ENCODE measurements at regions not wholly inside any gene's neighbourhood (a gene's known extent, or its start where the extent isn't known, plus 50 kb on each side); places are given as distances from the start of the nearest gene placed in this dataset.

DNA sequence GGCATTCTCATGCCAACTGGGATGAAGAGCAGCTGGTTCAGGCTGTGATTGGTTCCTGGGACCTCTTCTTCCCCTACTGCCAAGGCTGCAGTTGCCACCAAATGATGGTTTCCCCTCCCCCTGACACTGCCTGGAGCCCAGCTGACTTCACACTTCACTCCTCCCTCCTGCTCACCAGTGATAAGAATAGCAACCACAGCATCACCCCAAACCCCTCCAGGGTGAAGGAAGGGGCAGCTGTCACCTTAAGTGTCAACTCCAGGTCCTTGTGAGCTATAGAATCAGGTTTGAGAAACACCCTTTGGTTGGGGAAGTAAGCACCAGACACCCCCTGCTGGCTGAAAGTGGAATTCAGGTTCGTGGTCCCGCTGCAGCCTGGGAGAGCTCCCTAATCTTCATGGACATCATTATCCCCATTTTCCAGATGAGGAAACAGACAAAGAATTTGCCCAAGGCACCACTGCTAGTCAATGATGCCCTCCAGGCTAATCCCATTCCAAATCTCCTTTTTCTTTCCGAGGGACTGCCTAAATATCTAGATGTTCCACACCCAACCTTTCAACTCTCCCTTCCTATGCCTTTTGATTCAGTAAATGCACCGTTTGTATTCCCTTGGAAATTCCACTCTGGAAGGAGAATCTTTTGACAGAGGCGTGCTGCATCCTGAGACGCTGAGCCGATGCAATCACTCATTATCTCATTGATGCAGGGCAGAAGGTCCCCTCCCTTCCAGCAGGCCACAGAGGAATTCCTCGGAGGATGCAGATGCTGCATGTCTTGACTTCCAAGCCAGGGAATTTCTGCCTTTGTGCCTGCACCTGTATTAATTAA, 50.6 kb upstream of the UQCRFS1 start:
- DNase-seq (ENCODE audit: low read depth), result peak; percentile 32

DNA sequence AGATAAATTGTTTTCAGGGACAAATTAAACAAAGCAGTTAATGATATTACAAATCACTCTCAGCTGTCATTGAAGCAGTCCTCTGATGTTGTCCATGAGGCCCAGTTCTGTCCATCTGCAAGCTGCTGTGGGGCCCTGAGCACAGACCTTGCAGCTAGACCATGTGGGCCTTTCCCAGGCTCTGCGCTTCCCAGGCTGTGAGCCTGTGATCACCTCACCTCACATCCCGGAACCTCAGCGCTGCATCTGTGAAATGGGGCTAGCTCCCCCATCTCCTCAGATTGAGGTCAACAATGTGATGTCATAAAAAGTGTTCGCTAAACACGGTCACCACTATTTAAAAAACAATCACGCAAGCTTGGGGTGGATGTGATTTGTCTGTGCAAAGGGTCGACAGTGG, 51.9 kb upstream of the UQCRFS1 start:
- no peak for DNase-seq (ENCODE audit: low read depth)

DNA sequence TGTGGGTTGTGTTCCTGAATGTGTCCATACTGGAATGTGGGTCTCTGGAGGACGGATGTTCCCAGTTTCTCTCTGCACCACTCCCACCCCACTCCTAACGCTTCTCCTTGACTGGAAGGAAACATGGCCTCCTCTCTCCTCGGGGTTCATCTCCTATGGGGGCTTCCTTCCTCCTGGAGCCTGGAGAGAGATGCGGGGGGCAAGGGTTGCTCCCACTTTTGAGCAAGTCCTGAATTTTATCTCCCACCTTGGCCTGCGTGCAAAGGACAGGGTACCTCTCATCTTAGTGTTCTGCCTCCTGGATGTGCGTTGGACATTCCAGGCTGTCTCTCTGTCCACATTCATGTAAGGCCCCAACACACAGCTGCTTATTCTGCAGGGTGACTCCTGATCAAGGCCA, 52.5 kb upstream of the UQCRFS1 start:
- DNase-seq (ENCODE audit: low read depth), result no peak

DNA sequence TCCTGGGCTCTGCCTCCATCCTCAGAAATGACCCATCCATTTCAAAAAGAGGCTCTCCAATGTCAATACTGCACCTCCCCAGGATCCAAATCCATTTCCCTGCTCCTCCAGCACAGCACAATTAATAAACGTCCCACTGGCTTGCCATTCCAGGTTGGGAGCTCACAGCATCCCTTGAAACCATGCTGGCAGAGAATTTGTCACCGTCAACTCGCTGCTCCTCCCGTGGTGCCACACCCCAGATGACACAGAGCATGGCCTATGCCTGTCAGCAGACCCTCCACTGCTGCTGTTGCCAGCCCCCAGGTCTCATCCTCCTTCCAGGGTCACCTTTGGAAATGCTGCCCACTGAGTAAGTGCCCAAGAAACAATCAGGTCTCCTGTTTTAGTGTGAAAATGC, 53.0 kb upstream of the UQCRFS1 start:
- DNase-seq (ENCODE audit: low read depth), result no peak

DNA sequence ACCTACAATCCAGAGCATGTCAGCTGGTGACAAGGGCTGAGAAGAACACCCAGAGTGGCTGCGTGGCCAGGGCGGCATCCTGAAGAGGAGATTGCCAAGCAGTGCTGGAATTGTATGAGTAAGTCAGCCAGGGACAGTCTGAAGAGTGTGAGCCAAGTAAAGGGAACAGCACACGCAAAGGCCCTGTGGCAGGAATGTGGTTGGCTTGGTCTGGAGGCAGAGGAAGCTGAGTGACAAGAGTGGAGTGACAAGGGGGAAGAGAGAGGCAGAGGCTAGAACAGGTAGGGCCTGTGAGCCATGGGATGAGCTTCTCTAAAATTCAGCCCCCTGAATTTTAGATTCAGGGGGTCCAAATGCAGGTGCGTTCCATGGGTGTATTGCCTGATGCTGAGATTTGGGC, 53.7 kb upstream of the UQCRFS1 start:
- DNase-seq (ENCODE audit: low read depth), result no peak

DNA sequence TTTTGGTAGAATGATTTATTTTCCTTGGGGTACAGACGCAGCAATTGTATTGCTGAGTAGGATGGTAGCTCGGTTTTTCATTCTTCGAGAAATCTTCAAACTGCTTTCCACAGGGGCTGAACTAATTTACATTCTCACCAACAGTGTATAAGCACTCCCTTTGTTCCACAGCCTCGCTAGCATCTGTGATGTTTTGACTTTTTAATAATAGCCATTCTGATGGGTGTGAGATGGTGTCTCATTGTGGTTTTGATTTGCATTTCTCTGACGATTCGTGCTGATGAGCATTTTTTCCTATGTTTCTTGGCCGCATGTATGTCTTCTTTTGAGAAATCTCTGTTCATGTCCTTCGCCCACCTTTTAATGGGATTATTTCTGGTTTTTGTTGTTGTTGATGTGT, 54.8 kb upstream of the UQCRFS1 start:
- no peak for DNase-seq (ENCODE audit: low read depth)

DNA sequence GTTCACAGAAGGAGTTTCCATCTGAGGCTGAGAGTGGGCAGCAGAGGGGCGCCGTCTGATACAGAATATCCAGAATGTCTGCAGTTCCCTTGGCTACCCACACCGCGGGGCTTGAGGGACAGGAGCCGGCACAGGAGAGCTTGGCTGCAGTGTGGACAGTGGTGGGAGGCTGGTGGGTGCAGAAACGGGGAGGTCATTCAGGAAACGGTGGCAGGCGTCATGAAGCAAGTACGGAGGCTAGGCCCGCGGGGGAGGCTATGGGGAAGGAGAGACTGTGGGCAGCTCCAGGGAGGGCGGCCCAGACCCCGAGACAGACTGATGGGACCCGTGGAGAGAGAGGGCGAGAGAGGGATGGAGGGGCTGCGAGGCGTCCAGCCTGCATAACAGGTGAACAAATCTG, 55.2 kb upstream of the UQCRFS1 start:
- no peak for DNase-seq (ENCODE audit: low read depth)

DNA sequence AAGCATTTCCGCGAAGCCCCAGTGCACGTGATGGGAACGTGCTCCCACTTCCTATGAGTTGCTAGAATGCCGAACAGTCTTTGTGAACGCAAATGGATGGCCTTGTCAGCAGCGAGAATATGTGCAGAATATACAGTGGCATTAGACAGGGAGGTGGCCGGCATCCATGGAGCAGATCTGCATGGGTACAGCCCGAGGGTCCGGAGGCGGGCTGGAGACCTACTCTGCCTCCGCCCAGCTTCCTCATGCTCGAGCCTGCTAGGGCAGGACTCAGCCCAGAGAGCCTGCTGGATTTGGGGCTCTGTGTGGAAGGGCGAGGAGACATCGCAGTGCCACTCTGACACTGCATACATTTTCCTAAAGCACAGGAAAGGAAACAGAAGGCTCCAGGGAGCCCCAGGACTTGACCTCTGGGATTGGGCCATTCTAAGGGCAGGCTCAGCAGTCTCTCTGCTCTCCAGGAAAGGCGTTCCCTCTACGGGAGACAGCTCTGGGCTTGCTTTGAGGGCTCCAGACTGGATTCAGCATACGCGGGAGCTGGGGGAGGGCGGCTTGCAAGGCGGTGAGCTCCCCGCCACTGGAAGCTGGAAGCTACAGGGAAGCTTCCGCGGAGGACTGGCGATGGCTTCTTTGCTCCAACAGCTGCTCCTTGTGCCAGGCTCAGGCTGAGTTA, 55.9 kb upstream of the UQCRFS1 start:
- no peak for DNase-seq (ENCODE audit: low read depth)

DNA sequence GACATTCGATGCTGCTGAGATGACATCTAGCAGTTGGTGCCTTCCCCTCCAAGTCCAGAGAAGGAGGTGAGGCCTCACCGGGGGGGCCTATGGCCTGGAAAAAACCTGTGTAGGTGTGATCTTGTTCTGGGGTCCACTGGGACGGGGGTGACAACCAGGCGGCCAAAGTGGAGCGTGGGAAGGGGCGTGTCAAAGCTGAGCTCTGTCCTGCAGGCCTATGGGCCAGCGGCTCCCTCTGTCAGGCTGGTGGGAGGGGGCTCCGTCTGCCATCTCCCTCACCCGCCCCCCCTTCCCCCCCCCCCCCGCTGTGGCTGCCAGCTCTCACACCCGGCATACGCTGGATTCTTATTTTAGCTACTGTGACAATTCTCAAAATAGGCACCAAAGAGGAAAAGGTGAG, 56.7 kb upstream of the UQCRFS1 start:
- DNase-seq (ENCODE audit: low read depth), result no peak

DNA sequence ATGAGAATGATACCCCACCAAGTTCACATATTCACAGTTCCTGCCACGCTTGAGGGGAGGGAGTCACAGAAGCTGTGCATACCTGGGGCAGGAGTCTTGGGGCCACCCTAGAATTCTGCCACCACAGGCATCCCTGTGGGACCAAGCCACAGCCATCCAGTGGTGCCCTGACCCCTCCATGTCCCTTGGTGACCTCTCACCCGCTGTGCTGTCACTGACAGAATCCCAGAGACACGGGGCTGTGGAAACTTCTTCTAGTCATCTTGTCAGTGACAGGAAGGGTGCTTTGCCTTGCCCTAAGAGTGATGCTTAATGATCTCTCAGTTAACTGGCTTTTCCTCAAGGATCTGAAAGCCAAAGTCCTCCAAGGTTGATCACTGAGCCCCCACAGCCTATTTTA, 58.4 kb upstream of the UQCRFS1 start:
- no peak for DNase-seq (ENCODE audit: low read depth)

DNA sequence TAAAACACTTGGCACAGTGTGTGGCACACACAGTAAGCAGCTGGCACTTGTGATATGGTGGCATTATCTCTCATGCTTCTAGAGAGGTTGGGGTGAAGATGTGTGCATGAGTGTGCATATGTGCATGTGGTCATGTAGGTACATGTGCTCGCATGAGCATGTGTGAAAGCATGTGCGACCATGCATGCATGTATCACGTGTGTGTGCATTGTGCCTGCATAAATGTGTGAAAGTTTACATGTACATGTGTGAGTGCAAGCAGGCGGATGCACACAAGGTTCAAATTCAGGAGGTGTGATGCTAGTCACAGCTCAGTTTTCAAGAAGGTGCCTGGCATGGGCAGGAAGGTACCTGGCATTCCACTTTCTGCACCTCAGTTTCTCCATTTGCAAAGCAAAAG, 59.0 kb upstream of the UQCRFS1 start:
- DNase-seq (ENCODE audit: low read depth), result no peak

DNA sequence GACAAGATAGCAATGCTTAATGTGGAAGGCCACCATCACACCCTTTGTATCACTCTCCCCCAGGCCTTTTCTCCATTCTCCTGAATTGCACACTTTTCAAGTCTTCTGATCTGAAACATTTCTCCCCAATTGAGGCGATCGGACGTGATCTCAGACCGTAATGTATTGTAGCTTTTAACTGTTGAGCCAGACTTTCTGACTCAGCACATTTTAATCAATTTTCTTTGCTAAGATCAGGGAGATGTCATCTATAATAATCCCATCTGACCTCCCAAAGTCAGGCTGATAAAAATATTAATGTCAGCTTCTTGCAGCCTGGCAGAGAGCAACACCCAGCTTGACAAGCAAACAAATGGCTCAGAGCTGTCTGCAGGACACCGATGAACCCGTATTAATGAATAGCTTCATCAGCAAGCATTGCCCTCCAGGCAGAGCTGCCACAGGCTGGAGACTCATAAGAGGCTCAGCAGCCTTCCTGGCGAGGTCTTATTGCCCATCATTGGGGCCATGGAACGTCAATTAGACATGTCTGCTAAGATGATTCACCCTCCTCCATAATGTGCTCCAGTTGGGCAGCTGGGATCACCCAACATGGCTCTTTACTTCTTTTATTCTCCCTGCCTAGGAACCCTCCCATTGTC, 60.2 kb upstream of the UQCRFS1 start:
- DNase-seq (ENCODE audit: low read depth), result no peak

DNA sequence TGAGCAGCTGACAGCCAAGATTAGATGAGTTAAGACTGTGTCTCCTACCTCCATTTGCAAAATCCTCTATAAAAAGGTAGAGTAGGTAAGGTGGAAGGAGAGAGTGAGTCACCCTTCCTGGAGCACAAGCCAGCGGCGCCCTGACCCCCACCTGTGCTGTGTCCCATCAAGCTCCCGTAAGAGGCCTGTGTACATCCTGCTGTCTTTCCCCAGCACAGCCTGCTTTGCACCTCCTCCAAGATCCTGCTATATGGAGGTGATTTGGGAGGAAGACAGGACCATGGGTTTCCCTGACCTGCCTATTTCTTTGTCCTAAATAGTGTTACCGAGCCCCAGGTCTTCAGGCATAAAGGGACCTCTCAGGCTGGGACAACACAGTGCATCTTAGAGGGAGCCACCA, 62.3 kb upstream of the UQCRFS1 start:
- DNase-seq (ENCODE audit: low read depth), result no peak

DNA sequence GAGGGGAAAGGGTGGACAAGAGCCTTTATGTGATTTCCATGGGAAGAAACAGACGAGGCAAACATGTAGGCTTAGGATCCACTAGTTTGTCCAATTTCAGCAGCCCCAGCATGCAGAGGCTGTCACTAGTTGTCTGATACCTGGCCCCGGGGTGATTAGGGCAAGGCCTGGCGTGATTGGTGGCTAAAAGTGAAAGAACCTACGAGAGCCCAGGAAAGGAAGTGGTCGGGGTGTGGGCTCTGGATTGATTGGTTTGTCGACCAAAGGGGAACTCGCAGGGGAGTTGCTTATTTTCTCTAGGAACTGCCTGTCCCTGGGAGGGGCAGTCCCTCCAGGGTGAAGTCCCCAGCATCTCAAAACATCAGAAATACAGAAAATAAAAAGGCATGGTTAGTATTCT, 64.2 kb upstream of the UQCRFS1 start:
- peak; percentile 23 for DNase-seq (ENCODE audit: low read depth)

DNA sequence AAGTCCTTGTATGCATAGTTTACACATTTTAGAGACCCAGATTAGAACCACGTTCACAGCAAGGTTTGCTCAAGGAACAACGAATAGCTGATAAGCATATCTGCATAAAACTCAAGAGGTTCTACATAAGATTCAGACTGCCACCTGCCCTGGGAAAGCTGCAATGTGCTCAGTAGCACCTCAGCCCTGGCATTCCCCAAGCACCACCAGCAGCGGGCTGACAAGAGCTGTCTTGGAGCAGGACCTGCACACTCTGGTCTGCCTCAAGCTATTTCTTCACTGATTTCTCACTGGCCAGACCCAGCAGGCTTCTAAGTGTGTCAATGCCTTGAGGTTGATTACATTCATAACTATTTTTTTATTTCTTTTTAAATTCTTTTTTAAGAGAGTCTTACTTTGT, 65.8 kb upstream of the UQCRFS1 start:
- DNase-seq (ENCODE audit: low read depth), result no peak

DNA sequence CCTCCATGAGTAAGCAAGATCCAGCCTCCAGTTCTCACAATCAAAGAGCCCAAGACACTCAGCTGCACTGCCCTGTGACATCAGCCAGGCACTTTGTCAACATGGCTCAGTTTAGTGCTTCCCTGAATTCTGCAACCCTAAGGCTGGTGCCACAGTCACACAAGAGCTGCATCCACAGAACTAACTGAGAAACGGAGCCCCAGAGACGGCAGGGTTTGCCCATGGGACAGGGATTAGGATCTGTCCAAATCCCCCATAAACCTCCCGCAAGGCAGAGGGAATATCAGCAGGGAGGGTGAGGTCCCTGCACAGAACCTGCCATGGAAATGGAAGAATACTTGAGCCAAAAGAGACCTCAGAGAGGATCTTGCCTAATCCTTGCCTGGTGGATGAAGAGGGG, 70.4 kb upstream of the UQCRFS1 start:
- DNase-seq (ENCODE audit: low read depth), result no peak

DNA sequence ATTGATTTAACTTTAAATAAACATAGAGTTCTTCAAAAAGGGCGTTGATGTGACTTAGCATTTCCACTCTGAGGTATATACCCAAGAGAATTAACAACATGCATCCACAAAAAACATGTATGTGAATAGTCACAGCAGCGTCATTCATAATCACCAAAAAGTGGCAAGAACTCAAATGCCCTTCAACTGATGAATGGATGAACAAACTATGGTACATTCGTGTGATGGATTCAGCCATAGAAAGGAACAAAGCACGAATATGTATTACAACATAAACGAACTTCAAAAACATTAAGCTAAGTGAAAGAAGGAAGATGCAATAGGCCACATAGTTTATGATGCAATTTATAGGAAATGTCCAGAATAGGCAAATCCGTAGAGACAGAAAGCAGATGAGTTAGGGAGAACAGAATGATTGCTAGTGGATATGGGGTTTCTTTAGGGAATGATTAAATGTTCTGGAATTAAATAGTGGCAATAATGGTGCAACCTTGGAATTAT, 72.3 kb upstream of the UQCRFS1 start:
- no peak for DNase-seq (ENCODE audit: low read depth)

DNA sequence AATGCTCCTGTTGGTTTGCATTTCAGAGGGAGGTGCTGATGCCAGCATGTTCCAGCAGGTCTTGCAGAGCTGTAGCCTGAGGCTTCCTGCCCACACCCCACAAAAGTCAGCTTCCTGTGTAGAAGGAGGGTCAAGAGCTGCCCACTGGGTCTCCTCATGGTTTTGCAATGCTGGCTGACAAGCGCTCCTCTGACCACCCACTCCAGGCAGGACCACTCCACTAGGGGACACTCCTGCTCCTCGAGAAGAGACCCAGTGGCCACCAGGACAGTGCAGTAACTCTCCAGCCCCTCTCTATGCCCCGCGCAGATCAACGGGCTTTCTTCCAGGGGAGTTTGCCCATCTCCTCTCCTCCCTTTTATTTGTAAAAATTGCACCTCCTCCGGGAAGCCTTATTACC, 72.9 kb upstream of the UQCRFS1 start:
- DNase-seq (ENCODE audit: low read depth), result no peak

DNA sequence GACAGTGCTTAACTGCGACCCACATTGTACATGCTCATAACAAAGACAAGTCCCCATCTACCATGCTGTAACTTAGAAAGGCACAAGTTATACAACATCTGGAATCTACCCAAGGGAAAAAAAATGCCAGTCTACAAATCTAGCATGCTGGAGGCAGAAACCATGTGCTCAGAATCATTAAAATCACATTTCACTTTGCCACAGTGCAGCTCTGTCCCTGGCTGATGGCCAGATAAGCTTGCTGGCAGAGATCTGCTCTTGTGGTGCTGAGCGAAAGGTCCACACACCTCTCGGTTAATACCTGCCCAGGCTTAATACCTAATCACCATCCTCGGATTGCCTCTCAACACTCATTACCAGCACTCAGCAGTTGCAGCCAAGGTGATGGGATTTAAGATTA, 74.1 kb upstream of the UQCRFS1 start:
- DNase-seq (ENCODE audit: low read depth), result no peak

DNA sequence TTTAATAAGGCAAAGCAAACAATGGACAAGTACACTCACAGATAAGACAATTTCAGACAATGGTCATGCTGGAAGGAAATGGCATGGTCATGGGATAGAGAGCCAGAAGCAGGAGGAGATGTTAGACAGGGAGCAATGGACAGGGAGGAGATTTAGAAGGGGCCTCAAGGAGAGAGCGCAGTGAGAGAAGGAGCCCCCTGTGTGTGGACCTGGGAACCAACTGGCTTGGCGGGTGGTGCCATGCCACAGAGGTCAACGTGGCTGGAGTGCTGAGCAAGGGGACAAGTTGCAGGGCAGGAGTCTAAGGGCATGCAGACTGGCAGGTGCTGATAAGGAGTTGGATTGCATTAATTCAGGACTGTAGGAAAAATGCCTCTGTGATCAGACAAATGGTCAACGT, 75.3 kb upstream of the UQCRFS1 start:
- DNase-seq (ENCODE audit: low read depth), result no peak

DNA sequence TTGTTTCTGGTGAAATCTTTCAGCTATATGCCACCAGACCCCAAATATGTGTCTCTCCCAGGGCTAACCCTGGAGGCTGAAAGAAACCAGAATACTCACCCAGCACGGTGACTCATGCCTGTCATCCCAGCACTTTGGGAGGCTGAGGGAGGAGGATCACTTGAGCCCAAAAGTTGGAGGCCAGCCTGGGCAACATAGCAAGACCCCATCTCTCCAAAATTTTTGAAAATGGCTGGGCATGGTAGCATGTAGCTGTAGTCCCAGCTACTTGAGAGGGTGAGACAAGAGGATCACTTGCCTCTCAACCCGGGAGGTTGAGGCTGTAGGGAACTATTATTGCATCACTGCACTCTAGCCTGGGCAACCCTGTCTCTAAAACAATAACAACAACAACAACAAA, 76.1 kb upstream of the UQCRFS1 start:
- no peak for DNase-seq (ENCODE audit: low read depth)

DNA sequence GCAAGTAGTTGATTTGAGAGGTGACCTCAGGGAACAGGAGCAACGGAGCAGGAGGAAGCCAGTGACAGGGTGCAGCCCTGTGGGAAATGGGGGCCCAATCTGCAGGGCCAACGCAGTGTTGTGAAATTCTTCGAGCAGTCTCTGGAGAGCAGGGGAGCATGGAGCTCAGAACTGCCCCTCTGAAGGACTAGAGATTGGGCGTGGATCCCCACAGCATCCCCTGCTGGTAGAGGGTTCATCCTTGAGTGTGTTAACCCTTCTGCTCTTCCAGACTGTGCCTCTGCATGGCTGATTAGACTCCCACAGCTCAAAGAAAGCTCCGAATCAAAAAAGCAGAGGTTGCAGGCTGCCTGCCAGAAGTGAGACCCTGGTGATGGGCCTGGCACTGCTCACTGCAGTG, 77.9 kb upstream of the UQCRFS1 start:
- DNase-seq (ENCODE audit: low read depth), result no peak

DNA sequence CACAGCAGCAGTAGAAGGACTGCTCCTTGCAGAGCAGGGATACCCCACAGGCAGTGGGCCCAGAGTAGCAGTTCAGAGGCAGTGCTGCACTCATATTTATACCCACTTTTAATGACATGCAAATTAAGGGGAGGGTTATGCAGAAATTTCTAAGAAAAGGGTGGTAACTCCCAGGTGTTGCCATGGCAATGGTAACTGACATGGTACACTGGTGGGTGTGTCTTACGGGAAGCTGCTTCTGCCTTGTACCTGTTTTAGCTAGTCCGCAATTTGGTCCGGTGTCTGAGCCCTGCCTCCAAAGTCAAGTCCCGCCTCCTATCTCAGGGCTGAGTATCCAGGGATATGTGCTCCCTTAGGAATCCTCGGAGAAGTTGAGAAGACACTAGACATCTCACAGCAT, 79.2 kb upstream of the UQCRFS1 start:
- no peak for DNase-seq (ENCODE audit: low read depth)

Data from stimulated activated CD8-positive, alpha-beta memory T cell treated with anti-CD3 and anti-CD28 coated beads, Interleukin-12 subunit alpha, Interleukin-12 subunit beta, amount 100 ng/mL, for 1 hour (primary cell).